ENCODE measurements at regions not wholly inside any gene's neighbourhood (a gene's known extent, or its start where the extent isn't known, plus 50 kb on each side); places are given as distances from the start of the nearest gene placed in this dataset.

- DNase-seq: peak; percentile 68
Measured at GRCh38 chr21:43331962-43332828, 94.7 kb downstream of the SIK1 start.

- no peak for DNase-seq
Measured at GRCh38 chr21:43331111-43331961, 95.6 kb downstream of the SIK1 start.

- no peak for DNase-seq
Measured at GRCh38 chr21:43330306-43330881, 96.5 kb downstream of the SIK1 start.

GRCh38 chr21:43329711-43330269, 97.1 kb downstream of the SIK1 start:
- no peak for DNase-seq

- DNase-seq: no peak
Measured at GRCh38 chr21:43328958-43329691, 97.8 kb downstream of the SIK1 start.

GRCh38 chr21:43328185-43328957, 98.6 kb downstream of the SIK1 start:
- no peak for DNase-seq

GRCh38 chr21:43325968-43326715, 100.8 kb downstream of the SIK1 start:
- no peak for DNase-seq

GRCh38 chr21:43325036-43325435, 101.9 kb downstream of the SIK1 start:
- no peak for DNase-seq

GRCh38 chr21:43324596-43324995, 102.3 kb downstream of the SIK1 start:
- no peak for DNase-seq

- DNase-seq: no peak
Measured at GRCh38 chr21:43323244-43324005, 103.5 kb downstream of the SIK1 start.

GRCh38 chr21:43322805-43323204, 104.1 kb downstream of the SIK1 start:
- DNase-seq: no peak

- no peak for DNase-seq
Measured at GRCh38 chr21:43322311-43322710, 104.6 kb downstream of the SIK1 start.

- no peak for DNase-seq
Measured at GRCh38 chr21:43321611-43322010, 105.3 kb downstream of the SIK1 start.

- DNase-seq: no peak
Measured at GRCh38 chr21:43321111-43321510, 105.8 kb downstream of the SIK1 start.

- no peak for DNase-seq
Measured at GRCh38 chr21:43320526-43320925, 106.4 kb downstream of the SIK1 start.

- DNase-seq: no peak
Measured at GRCh38 chr21:43318841-43319781, 107.8 kb downstream of the SIK1 start.

GRCh38 chr21:43318368-43318767, 108.6 kb downstream of the SIK1 start:
- no peak for DNase-seq

- no peak for DNase-seq
Measured at GRCh38 chr21:43317959-43318358, 109.0 kb downstream of the SIK1 start.

GRCh38 chr21:43317254-43317748, 109.6 kb downstream of the SIK1 start:
- no peak for DNase-seq

All from HCEC 1CT (cell line).